Endothelial cell of umbilical vein (primary cell): ENCODE measurements at regions not wholly inside any gene's neighbourhood (a gene's known extent, or its start where the extent isn't known, plus 50 kb on each side); places are given as distances from the start of the nearest gene placed in this dataset. TPM values are rescaled to one million over a fixed set of nuclear protein-coding genes. Genes with fewer than 3 reads are reported as not detected.

Experiments used
- BruUV-seq: library from RNA; stranded (reverse); fragments of 400-500 nt; replicated peaks from 2 replicates; lab custom pipeline; 2021; lab: Mats Ljungman, UMichigan
- CTCF ChIA-PET: fragments of 300-600, 350-600 bp; sonication (Branson Sonifier 250); formaldehyde crosslinking; loops from one replicate; lab custom pipeline; 2021; ENCODE audit warnings: antibody characterized with exemption, inconsistent platforms; lab: Charles Lee
- POLR2A ChIA-PET: fragments of 300-600, 350-600 bp; sonication (Branson Sonifier 250); formaldehyde crosslinking; loops from one replicate; lab custom pipeline; 2021; ENCODE audit warnings: antibody characterized with exemption, inconsistent platforms; lab: Charles Lee
- DNase-seq: peaks from one replicate; pipeline ENCODE4 v3.0.0-alpha.2; 2011; ENCODE audit warnings: low read depth, low spot score
- FAIRE-seq: peaks from 2 replicates; lab custom pipeline; 2011; peaks lifted over from hg19 to GRCh38; lab: Jason Lieb, UNC
- H2AFZ ChIP-seq: 2 replicates; pipeline ENCODE4 v1.6.0; 2012; ENCODE audit warnings: low read depth, low read length, control low read depth, inconsistent platforms
- H3K27ac ChIP-seq: 2 replicates; pipeline ENCODE4 v1.5.1; 2011; ENCODE audit warnings: low read depth, mild to moderate bottlenecking, control low read depth, low read length, moderate library complexity; ENCODE audit not compliant: insufficient read depth
- H3K27me3 ChIP-seq, 2 experiments: 2 replicates each; pipeline versions ENCODE4 v1.6.0 to v1.6.1; 2011; ENCODE audit warnings: low read length in 2 of 2, mixed read lengths in 1 of 2; ENCODE audit not compliant: control insufficient read depth in 2 of 2, insufficient read depth in 2 of 2
- H3K36me3 ChIP-seq, 2 experiments: 2 replicates in 1 of 2; 3 replicates in 1 of 2; pipeline ENCODE4 v1.5.1; 2011; ENCODE audit warnings: low read length in 2 of 2, mild to moderate bottlenecking in 1 of 2, moderate library complexity in 1 of 2; ENCODE audit not compliant: control insufficient read depth in 2 of 2, insufficient read depth in 2 of 2; ENCODE audit errors: extremely low read depth in 1 of 2
- H3K4me1 ChIP-seq: 3 replicates; pipeline ENCODE4 v1.5.1; 2011; ENCODE audit warnings: mild to moderate bottlenecking, low read length; ENCODE audit not compliant: control insufficient read depth, insufficient read depth; ENCODE audit errors: extremely low read depth
- H3K4me2 ChIP-seq: 2 replicates; pipeline ENCODE4 v1.6.1; 2011; ENCODE audit warnings: low read length, control low read depth, mixed read lengths; ENCODE audit not compliant: insufficient read depth
- H3K4me3 ChIP-seq, 3 experiments: fragments of 200-600 bp in 1 of 3; sonication (generic), shearing (Covaris generic) in 1 of 3; replicated peaks in 1 of 3; 2 replicates each; pipeline ENCODE4 v1.5.1; 2011 to 2016; ENCODE audit warnings: control low read depth in 3 of 3, low read length in 3 of 3, mild to moderate bottlenecking in 2 of 3, inconsistent platforms in 1 of 3, low read depth in 1 of 3, moderate library complexity in 1 of 3; ENCODE audit not compliant: insufficient read depth in 1 of 3
- H3K79me2 ChIP-seq: 2 replicates; pipeline ENCODE4 v1.6.0; 2012; ENCODE audit warnings: low read length, inconsistent platforms; ENCODE audit not compliant: control insufficient read depth, insufficient read depth
- H3K9ac ChIP-seq: replicated peaks from 2 replicates; pipeline ENCODE3; 2011; ENCODE audit warnings: low read length, control low read depth; ENCODE audit not compliant: insufficient read depth; ENCODE audit errors: extremely low read depth
- H3K9me1 ChIP-seq: replicated peaks from 3 replicates; pipeline ENCODE4 v1.6.0; 2011; ENCODE audit warnings: mild to moderate bottlenecking, low read length; ENCODE audit not compliant: control insufficient read depth, insufficient read depth; ENCODE audit errors: extremely low read depth
- H3K9me3 ChIP-seq: replicated peaks from 2 replicates; pipeline ENCODE4 v1.5.1; 2012; ENCODE audit warnings: low read length, inconsistent platforms; ENCODE audit not compliant: control insufficient read depth, insufficient read depth
- H4K20me1 ChIP-seq: replicated peaks from 2 replicates; pipeline ENCODE3; 2011; ENCODE audit warnings: mild to moderate bottlenecking, low read length; ENCODE audit not compliant: control insufficient read depth, insufficient read depth; ENCODE audit errors: extremely low read depth
- EZH2 ChIP-seq: IDR thresholded peaks from 2 replicates; pipeline ENCODE4 v1.6.1; 2012; ENCODE audit warnings: borderline replicate concordance, low read depth, mild to moderate bottlenecking, moderate library complexity, low read length, inconsistent platforms; ENCODE audit not compliant: severe bottlenecking
- FOS ChIP-seq: IDR thresholded peaks from 2 replicates; pipeline ENCODE4 v1.6.1; 2011; ENCODE audit warnings: mild to moderate bottlenecking, low read length, moderate library complexity, borderline replicate concordance; ENCODE audit not compliant: insufficient read depth
- GATA2 ChIP-seq: IDR thresholded peaks from 2 replicates; pipeline ENCODE4 v1.7.0; 2011; ENCODE audit warnings: low read depth, mild to moderate bottlenecking, moderate library complexity, mixed read lengths, low read length; ENCODE audit not compliant: insufficient read length, insufficient read depth
- JUN ChIP-seq: IDR thresholded peaks from 2 replicates; pipeline ENCODE4 v1.6.1; 2011; ENCODE audit warnings: borderline replicate concordance, low read depth; ENCODE audit not compliant: insufficient read length, insufficient read depth
- MYC ChIP-seq: IDR thresholded peaks from one replicate; pipeline ENCODE4 v1.6.1; 2011; ENCODE audit warnings: mild to moderate bottlenecking, low read depth, low read length
- POLR2A ChIP-seq: IDR thresholded peaks from 2 replicates; pipeline ENCODE4 v1.6.1; 2012; ENCODE audit warnings: low read depth, mild to moderate bottlenecking, control low read depth, low read length
- POLR2AphosphoS5 ChIP-seq: IDR thresholded peaks from 2 replicates; pipeline ENCODE4 v1.6.1; 2012; ENCODE audit warnings: low read depth, mild to moderate bottlenecking, control low read depth, low read length, moderate library complexity; ENCODE audit not compliant: insufficient read depth
- dilution Hi-C: fragments of 300-500 bp; cut with MboI; formaldehyde crosslinking; loops from one replicate; pipeline ENCODE4 v1.15.0; 2019; ENCODE audit warnings: low sequenced_read_pairs; ENCODE audit not compliant: extremely low pct_ligation_motif_present
- intact Hi-C: fragments of 100-400 bp; cut with micrococcal nuclease; formaldehyde crosslinking; loops from one replicate; pipeline ENCODE4 v1.10.0; 2022
- small RNA-seq: library from RNA; depleted of rRNA; stranded (forward); fragments of <200 nt; gene quantifications from one replicate; pipeline ENCODE3, GENCODE V24; 2012; ENCODE audit warnings: low replicate concordance, low read depth; ENCODE audit not compliant: insufficient read depth, insufficient read length
- TF ChIP-seq, protein P1 (sequence below): IDR thresholded peaks from 2 replicates; pipeline ENCODE4 v1.6.1; 2011; ENCODE audit not compliant: insufficient read depth, insufficient read length
- TF ChIP-seq, protein P2 (sequence below), 2 donors: IDR thresholded peaks; 1 replicate in 1 of 2; 2 replicates in 1 of 2; pipeline ENCODE4 v1.5.1; 2011; ENCODE audit warnings: low read length in 2 of 2, mild to moderate bottlenecking in 2 of 2, moderate library complexity in 2 of 2, control low read depth in 1 of 2, inconsistent platforms in 1 of 2, low read depth in 1 of 2; ENCODE audit not compliant: insufficient read depth in 1 of 2; ENCODE audit errors: extremely low read depth in 1 of 2

DNA sequence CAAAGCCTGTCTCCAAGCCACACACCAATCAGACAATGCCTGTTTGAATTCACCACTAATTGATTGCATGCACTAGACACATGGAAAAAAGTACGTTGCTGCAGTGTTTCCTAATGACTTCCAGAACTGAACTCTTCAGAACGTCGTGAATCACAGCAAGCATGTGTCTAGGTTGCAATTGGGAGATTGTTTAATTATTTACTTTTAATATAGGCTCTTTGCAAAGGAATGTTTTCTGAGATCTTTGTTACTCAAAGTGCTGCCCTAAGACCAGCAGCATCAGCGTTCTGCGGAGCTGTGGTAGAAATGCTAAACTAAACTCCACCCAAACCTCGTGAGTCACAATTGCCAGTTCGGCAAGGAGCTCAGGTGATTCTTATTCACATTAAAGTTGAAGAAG lies 52.7 kb upstream of the CCDC68 start:
- no peak overlapping the region for H3K9ac ChIP-seq
- H3K9me1 ChIP-seq, result no peaks in the 10 kb centered on the region
- no peak overlapping the region for H3K27ac ChIP-seq
- DNase-seq (no peak), FAIRE-seq (no peak)
- no peak overlapping the region for H3K4me2 ChIP-seq
- dilution Hi-C loops, result no loop called here
- no peaks in the 10 kb centered on the region for H3K4me1 ChIP-seq
- H3K9me3 ChIP-seq, result no peaks in the 10 kb centered on the region
- H3K27me3 ChIP-seq, result peaks cover 6 to 12% of the 10 kb centered on the region in 2 experiments
- ChIA-PET POLR2A (no interaction called here), CTCF (no interaction called here)
- H2AFZ ChIP-seq, result no peak overlapping the region
- no peaks in the 10 kb centered on the region for H4K20me1 ChIP-seq
- H3K36me3 ChIP-seq, result no peaks in the 10 kb centered on the region
- intact Hi-C loops, result no loop called here
- H3K79me2 ChIP-seq, result no peaks in the 10 kb centered on the region
- no peak for TF ChIP-seq POLR2A
- TF ChIP-seq GATA2, result no peak
- TF ChIP-seq EZH2, result no peak
- no peak for TF ChIP-seq MYC
- TF ChIP-seq FOS, result no peak
- TF ChIP-seq, protein P1, sequence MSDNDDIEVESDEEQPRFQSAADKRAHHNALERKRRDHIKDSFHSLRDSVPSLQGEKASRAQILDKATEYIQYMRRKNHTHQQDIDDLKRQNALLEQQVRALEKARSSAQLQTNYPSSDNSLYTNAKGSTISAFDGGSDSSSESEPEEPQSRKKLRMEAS, result no peak
- no peak for TF ChIP-seq POLR2AphosphoS5
- TF ChIP-seq, protein P2, sequence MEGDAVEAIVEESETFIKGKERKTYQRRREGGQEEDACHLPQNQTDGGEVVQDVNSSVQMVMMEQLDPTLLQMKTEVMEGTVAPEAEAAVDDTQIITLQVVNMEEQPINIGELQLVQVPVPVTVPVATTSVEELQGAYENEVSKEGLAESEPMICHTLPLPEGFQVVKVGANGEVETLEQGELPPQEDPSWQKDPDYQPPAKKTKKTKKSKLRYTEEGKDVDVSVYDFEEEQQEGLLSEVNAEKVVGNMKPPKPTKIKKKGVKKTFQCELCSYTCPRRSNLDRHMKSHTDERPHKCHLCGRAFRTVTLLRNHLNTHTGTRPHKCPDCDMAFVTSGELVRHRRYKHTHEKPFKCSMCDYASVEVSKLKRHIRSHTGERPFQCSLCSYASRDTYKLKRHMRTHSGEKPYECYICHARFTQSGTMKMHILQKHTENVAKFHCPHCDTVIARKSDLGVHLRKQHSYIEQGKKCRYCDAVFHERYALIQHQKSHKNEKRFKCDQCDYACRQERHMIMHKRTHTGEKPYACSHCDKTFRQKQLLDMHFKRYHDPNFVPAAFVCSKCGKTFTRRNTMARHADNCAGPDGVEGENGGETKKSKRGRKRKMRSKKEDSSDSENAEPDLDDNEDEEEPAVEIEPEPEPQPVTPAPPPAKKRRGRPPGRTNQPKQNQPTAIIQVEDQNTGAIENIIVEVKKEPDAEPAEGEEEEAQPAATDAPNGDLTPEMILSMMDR (IDR thresholded peaks at IDR 0.05; ENCODE audit: extremely low read depth in 1 of 2, insufficient read depth in 1 of 2, low read depth in 1 of 2, low read length in 2 of 2), result no peak
- TF ChIP-seq JUN, result no peak
- no peak overlapping the region for H3K4me3 ChIP-seq
- BruUV-seq, result no TSS peak

Small RNA genes in the stretch of these regions (small RNA-seq; reads per million reads assigned to genes)
- gene RNA5SP459, result not detected
